NOMO-1 treated with dmso at 0.1 percent for 144 hours (cell line): ENCODE measurements at regions not wholly inside any gene's neighbourhood (a gene's known extent, or its start where the extent isn't known, plus 50 kb on each side); places are given as distances from the start of the nearest gene placed in this dataset.

Source experiments
- DNase-seq: peaks from one replicate; lab custom pipeline; 2025; ENCODE audit not compliant: unreplicated experiment; lab: John Stamatoyannopoulos, UW

- no peak for DNase-seq
These were observed 465.6 kb upstream of the POU3F3 start for GRCh38 chr2:104388296-104388695.

DNA sequence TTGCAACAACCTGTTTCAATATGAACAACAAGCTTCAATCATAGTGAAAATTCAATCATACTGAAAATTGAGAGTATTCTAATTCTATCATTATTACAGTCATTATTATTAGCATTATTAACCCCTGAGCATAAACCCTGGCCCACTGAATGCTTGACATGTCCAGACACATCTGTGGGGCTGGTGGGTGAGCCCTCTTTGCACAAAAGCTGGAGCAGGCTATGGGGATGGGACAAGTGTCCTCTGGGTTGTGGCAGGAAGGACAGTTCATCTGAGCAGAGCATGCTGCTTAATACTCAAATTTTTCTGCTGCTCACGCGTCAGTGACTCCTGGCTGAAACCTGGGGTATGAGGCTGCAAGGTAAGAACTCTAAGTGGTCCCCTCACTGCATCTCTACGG is 451.1 kb upstream of the POU3F3 start:
- no peak for DNase-seq

GRCh38 chr2:104404526-104404925 is 449.4 kb upstream of the POU3F3 start:
- no peak for DNase-seq

- DNase-seq, result no peak
These were observed 448.3 kb upstream of the POU3F3 start for GRCh38 chr2:104405623-104406022.

GRCh38 chr2:104406261-104406726 is 447.6 kb upstream of the POU3F3 start:
- no peak for DNase-seq

GRCh38 chr2:104407641-104408040 is 446.3 kb upstream of the POU3F3 start:
- DNase-seq, result no peak

DNA sequence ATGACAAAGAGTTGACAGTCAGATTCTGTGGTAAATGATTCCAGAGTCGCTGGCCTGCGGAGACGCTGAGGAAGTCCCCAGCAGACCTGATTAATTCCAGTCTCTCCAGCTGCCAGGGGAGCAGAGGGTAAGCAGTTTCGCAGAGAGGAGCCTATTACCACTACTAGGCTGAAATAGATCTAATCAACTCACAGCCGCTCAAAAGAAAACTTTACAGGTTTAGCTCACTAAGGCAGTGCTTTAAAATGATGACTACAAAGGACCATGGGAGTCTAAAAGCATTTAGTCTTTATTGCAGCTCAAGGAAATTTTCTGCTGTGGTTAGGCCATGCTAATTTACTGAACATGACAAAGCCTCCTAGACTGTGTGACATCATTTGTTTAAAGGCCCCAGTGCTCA is 445.6 kb upstream of the POU3F3 start:
- no peak for DNase-seq

DNA sequence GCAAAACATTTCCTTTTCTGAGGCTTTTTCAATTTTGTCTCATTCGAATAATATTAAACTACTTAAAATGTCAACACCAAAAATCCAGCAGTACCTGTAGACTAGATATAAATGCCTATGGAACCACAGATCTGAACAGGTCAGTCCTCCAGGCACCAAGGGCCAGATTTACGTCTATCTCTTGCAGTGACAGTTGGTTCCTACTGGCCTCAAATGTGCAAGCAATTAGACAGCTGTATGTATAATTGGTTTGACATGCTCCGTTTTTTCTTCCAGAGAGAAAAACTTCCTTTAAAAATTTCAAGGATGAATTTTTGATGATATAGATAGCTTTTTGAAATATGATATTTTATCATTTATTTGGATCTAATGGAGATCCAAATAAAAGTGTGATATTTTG is 443.8 kb upstream of the POU3F3 start:
- DNase-seq, result no peak

DNA sequence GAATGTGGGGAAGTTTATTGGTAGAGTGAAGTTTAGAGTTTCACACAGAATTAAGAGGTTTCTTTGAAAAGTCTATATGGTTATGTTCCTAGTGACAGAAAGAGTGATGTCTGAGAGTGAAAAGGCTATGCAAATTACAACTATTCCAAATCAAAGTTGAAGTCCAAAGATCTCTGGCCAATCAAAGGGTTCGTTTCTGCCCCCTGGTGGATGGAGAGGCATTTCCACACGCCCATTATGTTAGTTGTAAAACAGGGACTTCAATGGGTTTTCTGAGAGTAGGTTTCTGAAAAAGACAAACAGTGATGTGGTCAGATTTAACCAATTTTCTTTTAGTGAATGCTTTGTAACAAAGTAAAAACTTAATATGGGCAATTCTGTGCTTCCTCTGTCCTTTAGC is 441.5 kb upstream of the POU3F3 start:
- DNase-seq, result no peak

DNA sequence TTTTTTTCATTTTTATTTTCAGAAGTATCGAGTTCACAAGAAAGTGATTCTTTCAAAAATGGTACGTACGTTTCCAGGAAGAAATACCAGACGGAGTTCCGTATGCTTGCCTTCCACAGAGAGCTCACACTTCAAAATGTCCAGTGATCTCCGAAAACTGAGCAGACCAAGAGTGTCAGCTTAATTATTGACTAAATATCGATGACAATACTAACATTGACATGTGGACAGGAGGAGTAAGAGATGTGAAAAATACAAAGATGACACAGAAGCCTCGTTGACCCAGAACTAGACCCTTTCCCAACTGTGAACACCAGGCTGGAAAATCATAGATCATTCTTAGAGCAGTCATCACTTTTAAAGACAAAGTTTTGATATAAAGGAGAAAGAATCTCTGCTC is 440.0 kb upstream of the POU3F3 start:
- DNase-seq, result no peak

- DNase-seq, result no peak
These were observed 438.6 kb upstream of the POU3F3 start for GRCh38 chr2:104415284-104415683.

DNA sequence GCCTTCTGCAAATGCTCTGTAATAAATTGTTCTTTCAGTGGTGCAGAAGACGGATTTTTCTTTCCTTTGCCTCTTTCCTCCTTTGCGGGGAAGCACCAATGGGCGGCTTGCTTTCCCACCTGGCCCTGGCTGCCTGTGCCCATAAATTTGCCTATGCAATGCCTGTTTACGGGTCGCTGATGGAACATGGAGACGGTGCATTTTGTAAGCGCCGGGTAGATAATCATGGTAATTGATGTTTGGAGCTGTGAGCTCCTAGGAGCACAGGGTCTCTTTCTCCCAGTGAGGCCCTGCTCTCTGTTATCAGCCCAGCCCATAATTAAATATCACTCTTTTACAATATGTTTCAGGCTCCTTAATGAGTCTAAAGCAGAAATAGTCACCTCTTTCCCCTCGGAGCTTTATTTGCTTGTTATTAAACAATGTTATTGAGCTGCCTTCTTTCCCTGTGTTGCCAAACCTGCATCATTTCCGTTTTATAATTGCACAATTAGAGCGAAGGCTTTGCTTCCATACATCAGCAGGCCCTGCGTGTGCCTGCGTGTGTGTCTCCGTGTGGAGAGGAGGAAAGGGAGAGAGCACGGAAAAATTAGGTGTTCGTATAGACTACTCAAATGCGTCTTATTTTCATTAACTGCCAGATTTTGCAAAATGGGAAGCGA is 437.4 kb upstream of the POU3F3 start:
- DNase-seq, result no peak

- no peak for DNase-seq
These were observed 433.5 kb upstream of the POU3F3 start for GRCh38 chr2:104420420-104420819.

DNA sequence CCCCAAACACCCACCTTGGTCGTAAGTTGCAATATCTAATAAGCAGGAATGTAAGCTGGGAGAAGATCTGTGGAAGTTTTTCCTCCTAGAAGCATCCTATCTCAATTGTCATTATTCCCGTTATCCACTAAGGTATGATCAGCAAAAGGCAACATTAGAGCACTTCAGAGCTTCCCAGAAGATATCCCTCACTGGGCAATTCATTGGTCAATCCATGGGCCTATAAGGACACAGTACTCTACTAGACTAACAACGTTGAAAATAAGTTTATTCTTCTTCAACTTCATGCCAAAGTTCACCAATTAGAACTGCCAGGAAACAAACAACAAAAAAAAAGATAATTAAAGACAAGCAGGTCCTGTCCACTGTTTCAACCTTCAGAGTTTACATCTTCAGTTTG is 433.0 kb upstream of the POU3F3 start:
- no peak for DNase-seq

GRCh38 chr2:104425850-104426595 is 427.9 kb upstream of the POU3F3 start:
- DNase-seq, result no peak

- DNase-seq, result no peak
These were observed 425.8 kb upstream of the POU3F3 start for GRCh38 chr2:104428155-104428554.

DNA sequence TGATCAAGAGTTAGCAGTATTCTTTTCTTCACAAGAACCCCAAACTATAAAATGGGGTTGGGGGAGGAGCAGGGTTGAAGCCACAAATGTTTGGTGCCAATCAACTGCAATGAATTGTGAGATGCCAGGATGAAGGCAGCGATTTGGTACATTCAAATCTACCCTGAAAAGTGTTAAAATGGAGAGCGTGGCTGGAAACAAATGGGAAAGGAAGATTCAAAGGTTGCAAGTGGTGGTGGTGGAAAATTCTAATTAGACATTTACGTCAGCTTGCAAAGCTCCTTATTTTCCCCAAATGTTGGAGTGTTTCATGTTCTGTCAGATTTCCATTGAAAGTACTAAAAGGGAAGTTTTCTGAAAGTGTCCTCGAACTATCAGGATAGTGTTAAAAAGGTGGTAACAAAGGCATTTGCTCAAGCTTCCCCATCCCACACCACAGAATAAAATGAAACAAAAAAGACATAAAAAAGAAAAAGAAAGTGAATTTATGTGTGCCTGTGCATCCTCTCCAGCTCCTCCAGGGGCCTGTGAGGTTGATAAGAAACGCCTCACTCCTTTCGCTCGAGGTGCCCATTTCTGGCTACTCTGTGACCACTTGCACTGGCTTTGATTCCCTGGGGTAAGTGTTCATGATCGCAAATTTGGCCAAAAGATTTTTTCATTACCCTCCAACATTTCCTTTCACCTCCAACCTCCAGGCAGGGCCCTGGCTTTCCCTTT is 424.1 kb upstream of the POU3F3 start:
- no peak for DNase-seq

DNA sequence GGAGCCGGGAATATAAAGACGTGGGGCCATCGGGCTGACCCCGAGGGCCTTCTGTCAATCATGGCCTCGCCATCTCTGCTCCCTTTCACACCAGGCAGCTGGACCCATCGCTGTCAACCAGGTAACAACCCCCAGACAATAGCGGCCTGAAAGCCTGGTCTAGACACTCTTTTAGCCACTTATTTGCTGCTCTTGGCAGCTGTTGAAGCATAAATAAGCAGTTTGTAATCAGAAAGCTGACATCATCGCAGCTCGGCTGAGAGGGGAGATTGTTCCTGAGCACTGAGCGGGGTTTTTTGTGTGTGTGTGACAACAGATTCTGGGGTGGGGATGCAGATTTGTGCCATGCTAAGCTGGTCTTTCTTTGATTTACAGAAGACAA is 423.6 kb upstream of the POU3F3 start:
- DNase-seq, result no peak

DNA sequence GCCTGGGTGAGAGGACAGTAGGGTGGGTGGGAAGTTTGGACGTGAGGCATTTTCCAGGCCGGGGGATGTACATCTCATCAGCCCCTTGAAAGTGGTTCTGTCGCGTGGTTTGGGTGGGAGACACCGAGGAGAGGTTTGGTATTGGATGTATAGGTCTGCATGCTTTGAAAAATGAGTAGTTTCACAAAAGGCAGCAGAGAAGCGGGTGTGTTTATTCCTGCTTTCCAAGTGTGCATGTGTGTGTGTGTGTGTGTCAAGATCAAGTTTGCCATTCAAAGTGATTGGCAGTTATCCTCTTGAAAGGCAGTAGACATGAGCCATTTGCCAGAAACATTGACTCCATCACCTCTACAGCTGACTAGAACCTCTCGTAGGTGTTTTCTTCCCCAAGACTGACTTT is 423.1 kb upstream of the POU3F3 start:
- DNase-seq, result no peak

GRCh38 chr2:104431701-104432121 is 422.2 kb upstream of the POU3F3 start:
- DNase-seq, result no peak

DNA sequence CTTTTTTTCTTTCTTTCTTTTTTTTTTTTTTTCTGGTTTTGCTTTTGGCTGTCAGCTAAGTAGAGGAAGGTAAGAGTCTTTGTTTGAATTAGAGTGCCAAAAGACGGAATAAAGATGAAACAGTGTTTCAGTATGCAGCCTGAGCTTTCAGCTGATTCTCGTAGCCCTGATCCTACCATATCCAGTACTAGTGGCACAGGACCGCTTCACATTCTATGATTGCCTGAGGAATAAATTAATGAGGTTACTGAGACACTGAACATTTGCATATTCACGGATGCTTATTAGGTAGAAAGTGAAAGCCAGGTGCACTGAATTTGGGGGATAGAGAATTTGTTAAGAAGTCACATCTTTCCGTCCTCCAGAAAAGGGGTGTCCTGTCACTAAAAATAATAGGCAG is 421.5 kb upstream of the POU3F3 start:
- no peak for DNase-seq

DNA sequence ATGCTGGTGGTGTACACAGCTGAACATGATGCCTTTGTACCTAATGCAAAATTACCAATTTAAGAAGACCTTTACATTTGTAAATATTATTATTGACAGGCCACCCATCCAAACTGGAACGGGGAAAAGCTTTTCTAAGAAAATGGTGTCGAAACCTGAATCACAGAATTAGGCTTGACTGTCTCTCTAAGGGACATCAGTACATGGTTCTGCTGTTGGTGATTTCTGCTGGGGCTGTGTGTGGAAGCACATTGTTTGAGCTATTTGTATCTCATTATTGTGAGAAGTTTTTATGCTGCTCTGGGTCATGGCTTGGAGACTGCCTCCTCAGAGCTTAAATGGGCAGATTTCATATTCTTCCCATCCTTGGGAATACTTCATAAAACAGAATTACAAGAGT is 420.9 kb upstream of the POU3F3 start:
- no peak for DNase-seq
